GM21619 (cell line): ENCODE measurements at regions not wholly inside any gene's neighbourhood (a gene's known extent, or its start where the extent isn't known, plus 50 kb on each side); places are given as distances from the start of the nearest gene placed in this dataset.

Source experiments
- ATAC-seq: cut with Tn5 transposase; IDR thresholded peaks from one replicate; pipeline ENCODE4 v1.9.1; 2021; ENCODE audit not compliant: unreplicated experiment

GRCh38 chr14:101417434-101417833 is 143.9 kb upstream of the DIO3 start:
- no peak for ATAC-seq

- ATAC-seq = no peak
These were observed 142.7 kb upstream of the DIO3 start for GRCh38 chr14:101418601-101419000.

- ATAC-seq = no peak
These were observed 134.8 kb upstream of the DIO3 start for GRCh38 chr14:101426466-101426865.

DNA sequence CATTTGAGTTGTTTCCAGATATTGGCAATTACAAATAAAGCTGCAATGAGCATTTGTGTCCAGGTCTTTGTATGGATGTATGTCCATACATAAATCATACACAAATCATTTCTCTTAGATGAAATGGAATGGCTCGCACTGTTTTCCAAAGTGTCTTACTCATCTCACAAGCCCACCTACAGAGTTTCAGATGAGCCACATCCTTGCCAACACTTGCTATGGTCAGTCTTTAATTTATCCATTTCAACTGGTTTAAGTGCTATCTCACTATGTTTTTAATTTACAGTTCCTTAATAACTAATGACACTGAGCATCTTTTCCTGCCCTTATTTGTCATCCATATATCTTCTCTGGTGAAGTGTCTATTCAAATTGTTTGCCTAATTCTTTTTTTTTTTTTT is 132.9 kb upstream of the DIO3 start:
- no peak for ATAC-seq

- ATAC-seq = no peak
These were observed 125.7 kb upstream of the DIO3 start for GRCh38 chr14:101435546-101435945.

DNA sequence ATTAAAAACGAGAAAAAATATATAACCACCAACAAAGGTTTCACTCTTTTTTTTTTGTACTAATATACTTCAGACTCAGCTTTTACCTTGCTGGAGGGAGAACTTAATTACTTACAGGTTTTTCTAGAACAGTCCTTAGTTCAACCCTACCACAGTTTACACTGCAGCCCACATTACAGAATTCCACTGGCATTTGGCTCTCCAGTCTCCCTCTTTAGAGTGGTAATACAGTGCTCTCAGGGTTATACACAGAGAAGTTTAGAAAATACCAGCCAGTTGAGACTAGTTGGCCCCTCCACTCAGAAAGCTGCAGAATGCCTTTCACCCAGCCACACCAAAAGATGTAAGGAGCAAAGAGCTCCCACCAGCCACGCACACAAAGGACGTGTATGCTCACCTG is 122.3 kb upstream of the DIO3 start:
- no peak for ATAC-seq

DNA sequence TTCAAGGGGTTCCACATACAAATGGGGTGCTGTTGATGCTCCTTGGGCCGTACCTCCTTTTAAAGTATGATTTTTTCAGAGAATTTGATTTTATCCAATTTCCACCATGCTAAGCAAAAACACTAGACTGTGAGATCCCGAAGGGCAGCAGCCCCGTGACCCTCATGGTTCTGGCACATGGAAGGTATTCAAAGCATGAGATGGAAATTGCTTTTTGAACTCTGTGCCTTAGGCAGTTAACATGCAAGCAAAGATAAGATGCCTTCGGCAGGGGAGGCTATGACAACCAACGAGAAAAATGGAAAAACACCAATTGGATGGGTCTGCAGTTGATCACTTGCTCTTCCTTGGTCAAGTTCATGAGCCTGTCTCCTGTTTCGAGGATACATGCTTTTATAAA is 120.8 kb upstream of the DIO3 start:
- no peak for ATAC-seq

GRCh38 chr14:101441710-101442109 is 119.6 kb upstream of the DIO3 start:
- ATAC-seq = no peak

- no peak for ATAC-seq
These were observed 118.8 kb upstream of the DIO3 start for GRCh38 chr14:101442451-101442850.

DNA sequence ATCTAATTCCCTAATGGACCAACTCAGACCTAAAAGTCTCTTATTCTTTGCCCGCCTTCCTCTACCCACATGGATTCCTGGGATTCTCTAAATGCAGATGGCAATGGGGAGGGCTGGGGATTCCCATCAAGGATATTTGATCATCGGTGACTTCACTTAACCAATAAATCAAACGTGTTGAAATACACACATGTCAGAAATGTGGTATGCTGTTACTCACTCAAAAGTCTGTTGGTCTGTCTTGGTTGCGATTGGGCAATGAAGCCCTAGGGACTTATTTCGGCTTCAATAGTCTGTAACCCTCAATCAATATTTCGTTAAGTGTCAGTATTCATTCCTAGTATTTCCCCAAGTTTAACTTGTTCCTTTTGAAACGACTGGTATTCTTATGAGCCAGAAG is 117.2 kb upstream of the DIO3 start:
- ATAC-seq = no peak

GRCh38 chr14:101445278-101445677 is 116.0 kb upstream of the DIO3 start:
- no peak for ATAC-seq

DNA sequence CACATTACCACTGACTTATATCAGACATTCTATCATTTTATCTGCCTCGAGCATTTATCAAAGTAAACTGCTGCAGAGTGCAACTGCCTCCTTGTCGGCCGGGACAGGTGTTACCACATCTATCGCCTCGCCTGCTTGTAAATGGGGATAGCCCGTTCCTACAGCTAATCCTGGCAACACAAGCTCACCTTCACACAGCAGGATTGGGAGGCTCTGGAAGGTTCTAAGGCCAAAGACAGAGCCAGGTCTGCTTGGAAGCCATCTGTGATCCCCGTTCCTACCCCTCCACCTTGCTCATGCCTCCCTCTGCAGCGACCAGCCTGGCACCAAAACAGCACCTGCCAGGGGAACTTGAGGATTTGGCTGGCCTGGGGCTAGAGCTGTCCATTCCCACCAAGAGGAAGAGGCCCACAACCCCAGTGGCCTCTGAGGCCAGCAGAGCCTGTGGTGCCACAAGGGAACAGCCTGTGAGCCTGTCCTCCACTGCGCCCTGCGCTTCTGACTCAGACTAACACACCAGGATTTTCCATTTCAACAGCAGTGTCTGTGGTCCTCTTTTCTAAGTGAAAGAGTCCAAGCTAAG is 114.8 kb upstream of the DIO3 start:
- ATAC-seq = no peak

DNA sequence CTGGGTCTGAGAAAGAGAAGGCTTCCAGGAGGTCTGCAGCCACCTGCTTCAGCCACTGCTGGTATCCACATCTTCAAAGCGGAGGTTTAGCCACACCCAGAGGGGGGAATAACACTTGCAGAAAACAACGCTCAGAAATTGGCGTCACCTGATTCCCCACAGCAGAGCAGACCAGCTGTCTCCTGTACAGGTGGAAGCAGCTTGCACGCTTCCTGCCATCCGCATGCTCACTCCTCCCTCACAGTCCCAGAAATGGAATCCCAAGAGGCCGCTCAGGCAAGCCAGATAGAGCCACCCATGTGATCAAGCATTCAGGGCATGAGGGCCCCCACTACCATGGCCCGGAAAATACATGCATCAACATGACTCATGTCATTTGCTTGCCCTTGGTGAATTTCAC is 112.2 kb upstream of the DIO3 start:
- ATAC-seq = no peak

DNA sequence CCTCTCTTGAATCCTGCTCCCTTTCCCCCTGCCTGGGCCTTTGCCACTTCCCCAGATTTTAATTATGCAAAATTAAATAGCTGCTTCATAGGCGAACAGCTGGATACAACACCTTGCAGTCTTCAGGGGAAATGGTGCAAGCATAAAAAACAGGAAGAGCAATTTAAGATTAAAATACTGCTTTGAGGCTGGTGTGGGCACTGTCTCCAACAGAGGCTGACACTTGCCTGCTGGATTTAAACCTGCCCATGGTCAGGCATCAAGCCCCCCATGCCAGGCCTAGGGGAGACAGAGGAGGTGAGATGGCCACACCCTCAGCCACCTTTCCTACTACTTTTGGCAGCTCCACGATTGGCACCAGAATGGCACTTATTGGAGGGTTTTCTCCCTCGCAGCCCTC is 110.1 kb upstream of the DIO3 start:
- ATAC-seq = no peak

GRCh38 chr14:101453225-101453624 is 108.1 kb upstream of the DIO3 start:
- ATAC-seq = no peak

DNA sequence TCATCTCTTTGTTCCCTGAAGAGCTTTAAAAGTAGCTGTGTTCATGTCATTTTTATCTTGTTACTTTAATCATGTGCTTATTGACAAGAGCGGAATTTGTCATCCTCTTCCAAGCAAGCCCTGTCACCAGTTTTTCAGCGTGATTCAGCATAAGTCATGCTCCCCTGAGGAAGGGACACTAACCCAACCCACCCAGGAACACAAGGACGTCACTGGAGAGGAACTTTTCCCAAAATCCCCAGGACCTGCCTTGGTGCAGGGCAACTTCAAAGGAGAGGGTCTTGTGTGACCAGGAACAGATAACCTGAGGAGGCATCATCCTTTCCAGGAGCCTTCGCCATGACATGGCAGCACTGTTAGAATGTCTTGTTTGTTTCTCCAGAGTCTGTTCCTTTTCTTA is 107.1 kb upstream of the DIO3 start:
- ATAC-seq = no peak

GRCh38 chr14:101456246-101457175 is 104.8 kb upstream of the DIO3 start:
- no peak for ATAC-seq

GRCh38 chr14:101457301-101457935 is 103.9 kb upstream of the DIO3 start:
- ATAC-seq = no peak

- ATAC-seq = no peak
These were observed 103.2 kb upstream of the DIO3 start for GRCh38 chr14:101457936-101458740.

GRCh38 chr14:101458741-101459550 is 102.3 kb upstream of the DIO3 start:
- no peak for ATAC-seq

- ATAC-seq = no peak
These were observed 101.8 kb upstream of the DIO3 start for GRCh38 chr14:101459551-101459900.
